Fibroblast of skin of scalp (primary cell): ENCODE measurements at regions not wholly inside any gene's neighbourhood (a gene's known extent, or its start where the extent isn't known, plus 50 kb on each side); places are given as distances from the start of the nearest gene placed in this dataset.

ENCODE experiments used
- DNase-seq: peaks from one replicate; pipeline ENCODE4 v3.0.0-alpha.2; 2013

DNA sequence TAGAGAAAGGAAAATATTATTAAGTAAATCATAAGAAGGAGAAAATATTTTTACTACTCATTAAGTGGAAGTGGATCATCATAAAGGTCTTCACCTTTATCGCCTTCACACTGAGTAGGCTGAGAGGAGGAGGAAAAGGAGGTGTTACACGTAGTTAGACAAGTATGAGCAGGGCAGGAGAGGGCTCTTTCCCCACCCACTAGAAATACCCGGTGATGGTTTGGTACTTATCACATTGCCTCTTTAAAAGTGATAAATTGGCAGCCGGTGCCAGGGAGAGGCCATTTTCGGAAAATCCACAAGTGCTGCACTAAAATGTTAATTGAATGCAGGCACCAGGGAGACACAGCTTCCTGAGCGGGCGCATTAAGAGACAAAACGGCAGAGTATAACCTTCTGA, 598.7 kb upstream of the SOX11 start:
- DNase-seq: no peak

DNA sequence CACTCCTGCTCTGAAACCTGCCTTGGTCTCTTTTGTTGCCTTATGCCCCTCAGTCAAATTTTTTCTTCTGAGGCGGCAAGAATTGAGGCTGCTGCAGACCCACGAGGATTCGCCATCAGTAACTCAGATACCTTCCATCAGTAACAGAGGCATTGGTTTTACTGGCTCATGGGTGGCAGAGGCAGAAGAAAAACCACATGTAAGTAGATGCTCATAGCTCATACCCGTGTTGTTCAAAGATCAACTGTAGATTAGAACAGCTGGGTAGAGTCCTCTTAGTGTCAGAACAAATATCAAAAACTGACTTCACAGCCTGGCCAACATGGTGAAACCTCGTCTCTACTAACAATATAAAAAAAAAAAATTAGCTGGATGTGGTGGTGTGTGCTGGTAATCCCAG, 598.0 kb upstream of the SOX11 start:
- DNase-seq: no peak

DNA sequence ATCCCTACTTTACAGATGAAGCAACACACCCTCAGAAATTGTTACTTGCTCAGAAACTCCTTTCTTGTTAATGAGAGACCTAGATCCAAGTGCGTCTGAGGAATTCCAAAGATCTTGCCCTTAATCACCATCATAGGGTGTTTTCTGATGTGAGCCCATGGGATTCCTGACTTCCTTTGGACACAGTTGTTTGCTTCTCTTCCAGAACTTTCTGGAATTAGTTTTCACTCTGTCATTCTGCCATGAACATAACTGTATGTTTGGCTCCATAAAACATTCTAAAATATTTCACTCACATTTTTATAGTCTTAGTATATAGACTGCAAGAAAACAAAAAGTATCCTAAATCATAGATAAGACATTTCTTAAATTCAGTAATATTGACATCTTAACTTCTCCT, 593.9 kb upstream of the SOX11 start:
- DNase-seq: no peak

DNA sequence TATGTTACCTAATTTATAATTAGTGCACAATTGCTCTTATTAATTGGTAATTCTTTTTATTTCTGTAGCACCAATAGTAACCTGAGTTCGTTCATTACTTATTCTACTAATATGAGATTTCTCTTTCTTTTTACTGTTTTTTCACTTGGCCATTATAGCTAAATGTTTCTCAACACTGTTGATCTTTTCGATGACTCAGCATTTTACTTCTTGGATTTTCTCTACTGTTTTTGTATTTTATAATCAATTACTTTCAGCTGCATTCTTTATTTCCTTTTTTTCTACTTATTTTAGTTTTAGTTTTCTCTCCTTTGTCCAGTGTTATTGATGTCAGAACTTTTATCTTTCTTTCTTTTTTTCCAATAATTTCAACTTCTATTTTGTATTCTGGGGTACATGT, 589.4 kb upstream of the SOX11 start:
- no peak for DNase-seq

DNA sequence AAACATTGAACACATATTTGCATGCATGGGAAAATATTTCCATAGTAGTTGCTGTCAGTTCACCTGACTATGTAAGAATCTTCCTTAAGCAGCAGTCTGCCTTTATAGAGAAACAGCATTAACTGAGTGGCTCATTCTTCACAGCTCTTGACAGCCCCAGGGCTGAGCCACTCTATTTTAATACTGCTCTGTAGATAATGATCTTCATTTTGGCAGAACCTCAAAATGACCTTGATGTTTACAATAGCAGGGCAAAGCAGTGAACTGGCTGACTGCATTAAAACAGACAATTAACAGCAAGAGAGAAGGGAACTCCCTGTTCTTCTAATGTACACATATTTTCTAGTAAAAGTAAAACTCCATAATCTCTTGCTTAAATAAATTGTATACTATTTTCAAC, 580.6 kb upstream of the SOX11 start:
- no peak for DNase-seq

DNA sequence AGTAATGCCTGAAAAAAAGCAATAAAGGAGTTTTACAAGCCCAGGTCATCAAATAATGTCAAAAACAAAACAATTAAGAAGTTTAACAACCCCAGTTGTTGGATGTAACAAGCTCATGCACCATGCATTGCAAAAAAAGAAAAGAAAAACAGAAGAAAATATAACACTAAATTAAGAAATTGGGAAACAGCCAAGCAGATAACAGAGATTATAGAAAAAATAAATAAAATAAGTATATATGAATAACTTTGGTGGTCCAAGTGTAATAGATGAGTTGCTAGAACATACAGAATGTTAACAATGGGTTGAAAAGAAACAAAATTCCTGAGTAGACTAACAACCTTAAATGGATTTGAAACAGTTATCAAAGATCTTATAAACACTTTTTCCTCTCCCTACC, 573.1 kb upstream of the SOX11 start:
- no peak for DNase-seq

DNA sequence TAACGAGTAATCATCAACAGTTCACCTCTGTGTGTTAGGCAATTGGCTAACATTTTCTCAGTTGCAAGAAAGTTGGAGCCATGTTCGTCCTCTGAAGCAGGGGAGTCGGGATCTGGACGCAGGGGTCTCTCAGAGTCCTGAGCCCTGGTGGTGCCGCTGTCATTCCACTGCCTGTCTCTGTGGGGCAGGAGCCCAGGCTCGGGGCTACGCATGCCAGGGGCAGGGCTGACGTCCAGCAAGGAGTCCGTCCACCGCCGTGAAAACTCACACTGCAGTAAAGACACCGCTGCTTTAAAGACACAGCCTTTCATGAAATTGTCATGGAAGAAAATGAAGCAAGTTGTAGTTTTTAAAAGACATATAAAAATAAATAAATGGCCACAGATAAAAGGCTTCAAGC, 571.1 kb upstream of the SOX11 start:
- no peak for DNase-seq

DNA sequence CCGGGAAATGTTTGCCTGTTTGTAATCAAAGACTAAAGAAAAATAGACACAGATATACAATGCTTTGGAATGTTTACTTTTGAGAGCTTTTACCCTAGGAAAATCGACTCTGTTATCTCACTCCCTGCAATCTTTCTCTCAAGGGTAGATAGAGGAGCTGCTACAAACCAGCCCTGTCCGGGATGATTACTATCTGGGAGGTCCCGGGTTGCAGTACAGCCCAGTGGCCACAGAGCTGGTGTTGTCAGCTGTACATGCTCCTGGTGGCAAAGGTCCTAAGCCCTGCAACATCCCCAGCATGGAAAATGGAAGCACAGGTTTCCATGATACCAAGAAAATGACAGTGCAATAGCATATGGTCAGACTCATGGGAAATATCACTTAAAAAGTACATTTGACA, 570.5 kb upstream of the SOX11 start:
- peak; percentile 3 for DNase-seq

DNA sequence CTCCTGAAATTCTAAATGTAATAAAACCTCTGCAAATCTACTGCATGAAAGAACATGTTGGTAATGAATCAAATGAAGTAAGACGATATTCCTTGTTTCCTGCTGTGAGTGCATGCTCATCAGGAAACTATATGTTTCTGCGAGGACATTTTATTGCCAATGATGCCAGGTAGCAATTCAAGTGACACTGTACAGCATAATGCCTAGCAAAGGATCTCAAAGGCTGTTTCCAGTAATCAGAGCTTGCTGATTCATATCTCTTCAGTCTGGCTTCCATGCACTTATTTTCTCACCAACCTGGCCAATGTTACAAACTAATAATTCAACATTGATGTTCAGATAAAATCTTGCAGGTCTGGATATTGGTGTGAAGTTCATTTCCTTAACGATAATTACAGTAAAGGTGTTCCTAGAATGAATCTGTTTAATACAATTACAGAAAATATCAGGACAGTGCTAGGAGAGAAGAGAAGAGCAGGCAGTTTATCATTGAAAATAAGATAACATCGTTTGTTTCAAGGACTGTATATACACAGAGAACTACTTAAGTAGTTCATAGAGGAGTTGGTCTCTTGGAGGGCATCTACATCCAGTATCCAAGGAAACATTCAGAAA, 568.5 kb upstream of the SOX11 start:
- DNase-seq: no peak

DNA sequence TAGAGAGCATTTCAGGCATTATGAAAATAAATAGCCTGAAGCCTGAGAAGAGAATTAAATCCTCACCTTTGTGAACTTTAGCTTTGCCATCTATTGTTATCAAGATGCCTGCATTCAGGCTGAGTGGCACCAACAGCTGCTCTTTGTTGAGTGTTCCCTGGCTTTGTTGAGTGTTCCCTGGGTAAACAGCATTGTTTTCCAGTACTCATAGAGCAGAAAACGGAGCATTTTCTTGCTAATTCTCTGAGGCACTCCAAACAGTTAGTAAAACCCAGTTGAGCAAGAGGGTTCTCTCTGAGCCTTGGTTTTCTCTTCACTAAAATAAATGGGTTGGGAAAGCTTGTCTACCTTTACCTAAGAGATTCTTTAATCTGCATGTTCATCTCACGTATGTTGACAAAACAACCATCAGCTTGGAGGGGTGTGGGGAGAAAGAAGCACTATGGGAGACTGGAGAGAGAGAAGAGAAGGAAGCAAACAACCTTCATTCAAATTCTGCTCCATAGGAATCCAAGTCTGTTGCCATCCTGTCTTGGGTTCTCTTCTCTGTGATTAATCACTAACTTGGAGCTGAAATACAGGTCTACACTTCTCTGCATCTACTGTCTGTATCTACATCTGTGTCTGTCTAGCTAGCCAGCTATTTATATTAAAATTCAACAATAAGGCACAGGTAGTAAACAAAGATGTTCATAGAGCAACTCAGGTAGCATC, 567.0 kb upstream of the SOX11 start:
- no peak for DNase-seq

DNA sequence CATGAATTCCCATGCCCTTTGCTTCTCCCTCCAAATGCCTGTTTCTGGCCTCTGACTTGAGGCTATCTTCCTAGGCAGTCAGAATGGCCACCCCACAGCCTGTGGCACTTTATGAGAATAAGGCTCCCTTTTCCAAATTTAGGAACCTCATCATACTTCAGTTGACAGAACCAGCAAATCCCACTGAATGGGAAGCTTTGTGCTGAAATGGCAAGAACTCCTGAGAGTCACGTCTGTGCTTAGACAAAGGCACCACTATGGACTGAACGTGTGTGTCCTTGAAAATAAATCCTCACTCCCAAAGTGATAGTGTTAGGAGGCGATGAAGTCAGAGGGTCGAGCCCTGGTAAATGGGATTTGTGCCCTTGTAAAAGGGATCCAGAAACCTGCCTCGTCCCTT, 559.9 kb upstream of the SOX11 start:
- no peak for DNase-seq

DNA sequence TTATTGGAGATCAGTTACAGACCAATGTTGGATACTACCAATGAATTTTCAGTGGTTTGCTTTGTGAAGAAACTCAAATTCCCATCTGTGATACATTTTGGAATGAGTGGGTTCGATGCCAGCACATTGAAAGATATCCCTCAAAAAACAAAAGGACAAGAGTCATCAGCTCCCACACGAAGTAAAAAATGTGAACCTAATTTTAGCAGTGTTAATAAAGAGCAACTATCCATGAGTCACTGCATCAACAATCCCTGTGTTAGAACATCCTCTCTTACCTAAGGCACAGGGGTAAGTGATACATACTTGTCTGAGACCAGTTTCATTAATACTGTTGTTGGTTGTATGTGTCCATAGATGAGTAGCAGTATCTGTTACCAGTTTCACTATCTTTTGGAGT, 551.8 kb upstream of the SOX11 start:
- peak; percentile 89 for DNase-seq

DNA sequence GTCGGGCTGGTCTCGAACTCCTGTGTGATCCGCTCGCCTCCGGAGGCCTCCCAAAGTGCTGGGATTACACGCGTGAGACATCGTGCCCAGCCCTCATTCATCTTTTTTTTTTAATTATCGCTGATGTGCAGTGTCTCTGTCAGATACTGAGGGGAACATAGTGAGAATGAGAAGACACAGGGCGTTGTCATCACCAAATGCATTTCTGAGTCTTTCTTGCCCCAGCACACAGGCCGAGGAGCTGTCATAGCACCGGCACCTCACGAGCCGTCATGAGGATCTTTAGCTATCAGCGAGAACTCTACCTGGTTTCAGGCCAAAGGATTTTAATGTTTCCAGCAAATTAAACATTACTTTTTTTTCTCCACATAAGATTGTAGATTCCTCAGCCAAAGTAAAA, 548.0 kb upstream of the SOX11 start:
- no peak for DNase-seq

DNA sequence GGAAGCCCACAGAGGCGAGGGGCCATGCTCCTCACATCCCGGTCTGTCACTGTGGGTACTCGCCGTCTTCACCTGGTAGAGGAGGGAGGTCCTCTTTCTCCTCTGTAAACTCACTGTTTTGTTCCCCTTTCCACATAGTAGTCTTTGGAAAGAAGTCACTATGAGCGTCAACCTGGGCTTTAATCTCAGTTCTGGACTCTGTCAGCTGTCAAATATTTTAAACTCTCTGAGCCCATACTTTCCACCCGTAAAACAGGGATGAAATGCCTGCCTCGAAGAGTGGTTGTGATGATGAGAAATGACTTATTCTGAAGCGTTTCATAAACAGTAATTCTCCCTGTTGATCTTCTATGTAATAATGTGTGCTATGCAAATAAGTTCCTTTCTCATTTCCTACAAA, 547.1 kb upstream of the SOX11 start:
- DNase-seq: no peak

DNA sequence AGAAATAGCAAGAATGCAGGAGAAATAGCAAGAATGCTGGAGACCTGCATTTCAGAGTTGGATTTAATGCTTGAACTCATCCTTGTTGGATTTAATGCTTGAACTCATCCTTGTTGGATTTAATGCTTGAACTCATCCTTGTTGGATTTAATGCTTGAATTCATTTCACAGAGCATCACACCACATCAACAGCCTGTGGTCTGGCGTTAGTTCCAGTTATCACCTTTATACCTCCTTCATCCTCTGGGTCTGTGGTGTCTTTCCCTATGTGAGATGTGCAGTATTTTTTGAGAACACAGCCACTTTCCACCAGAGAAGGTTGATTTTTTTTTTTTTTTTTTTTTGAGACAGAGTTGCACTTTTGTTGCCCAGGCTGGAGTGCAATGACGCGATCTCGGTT, 546.4 kb upstream of the SOX11 start:
- no peak for DNase-seq

DNA sequence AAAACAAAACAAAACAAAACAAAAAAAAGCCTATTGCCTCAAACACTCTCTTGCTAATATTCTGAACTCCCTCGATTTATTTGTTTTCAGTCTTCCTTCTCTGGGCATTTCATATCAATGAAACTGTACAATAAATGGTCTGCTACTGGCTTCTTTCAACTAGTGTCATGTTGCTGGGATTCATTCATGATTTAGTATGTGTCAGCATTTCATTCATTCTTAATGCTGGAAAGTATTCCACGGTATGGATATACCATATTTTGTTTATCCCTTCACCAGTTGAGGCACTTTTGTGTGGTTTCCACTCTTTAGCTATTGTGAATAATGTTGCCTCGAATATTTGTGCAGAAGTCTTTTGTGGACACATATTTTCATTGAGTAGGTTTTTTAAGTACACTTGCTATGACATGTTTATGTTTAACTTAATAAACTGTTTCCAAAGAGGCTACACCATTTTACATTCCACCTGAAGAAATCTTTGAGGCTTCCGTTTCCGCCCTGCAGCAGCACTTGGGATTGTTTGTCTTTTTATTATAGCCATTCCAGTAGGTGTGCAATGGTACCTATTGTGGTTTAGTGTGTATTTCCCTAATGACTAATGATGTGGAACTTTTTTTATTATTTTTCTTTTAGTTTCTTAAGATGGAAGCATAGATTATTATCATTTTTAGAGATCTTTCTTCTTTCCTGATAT, 543.6 kb upstream of the SOX11 start:
- no peak for DNase-seq

DNA sequence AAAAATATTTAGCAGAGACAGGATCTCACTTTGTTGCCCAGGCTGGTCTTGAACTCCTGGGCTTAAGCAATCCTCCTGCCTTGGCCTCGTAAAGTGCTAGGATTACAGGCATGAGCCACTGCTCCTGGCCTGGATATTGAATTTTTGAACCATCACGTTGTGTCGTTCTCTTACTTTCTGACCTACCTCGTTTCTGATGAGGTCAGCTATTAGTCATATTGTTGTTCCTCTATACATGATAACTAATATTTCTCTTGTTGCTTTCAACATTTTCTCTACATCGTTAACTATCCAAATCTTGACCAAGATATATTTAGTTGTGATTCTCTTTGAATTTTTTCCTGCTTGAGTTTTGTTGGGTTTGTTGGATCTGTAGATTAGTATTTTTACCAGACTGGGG, 541.3 kb upstream of the SOX11 start:
- no peak for DNase-seq

DNA sequence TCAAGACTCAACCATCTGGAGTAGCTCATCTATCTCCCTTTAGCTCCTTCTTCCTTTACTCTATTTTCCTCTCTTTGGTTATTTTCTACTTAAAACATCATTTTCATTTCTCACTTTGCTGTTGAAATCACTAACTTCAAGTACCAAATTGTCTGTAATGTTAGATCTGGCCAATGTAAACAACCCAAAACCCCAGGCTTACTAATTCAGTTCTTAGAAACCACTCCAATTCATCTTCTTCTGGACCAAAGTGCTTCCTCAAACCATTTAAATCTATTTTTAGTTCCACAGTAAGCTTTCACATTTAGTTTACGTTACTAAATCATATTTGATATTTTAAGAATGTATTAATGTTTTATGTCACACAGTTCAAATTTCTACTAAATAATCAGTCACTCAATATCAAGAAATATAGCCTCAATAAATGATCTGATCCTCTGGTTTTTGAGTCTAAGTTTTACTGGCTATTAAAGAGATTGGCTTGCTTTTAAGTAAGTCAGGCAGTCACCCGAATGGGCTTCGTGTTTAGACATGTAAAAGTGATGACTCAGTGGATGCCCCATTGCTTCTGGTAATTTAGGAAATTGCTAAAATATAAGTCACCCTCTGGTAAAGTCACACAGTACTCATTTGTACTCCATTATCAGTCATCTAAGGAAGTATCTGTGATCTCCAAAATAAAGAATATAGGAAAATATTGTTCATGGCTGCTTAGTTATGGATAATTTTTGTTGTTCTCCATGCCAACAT, 527.2 kb upstream of the SOX11 start:
- peak; percentile 94 for DNase-seq

DNA sequence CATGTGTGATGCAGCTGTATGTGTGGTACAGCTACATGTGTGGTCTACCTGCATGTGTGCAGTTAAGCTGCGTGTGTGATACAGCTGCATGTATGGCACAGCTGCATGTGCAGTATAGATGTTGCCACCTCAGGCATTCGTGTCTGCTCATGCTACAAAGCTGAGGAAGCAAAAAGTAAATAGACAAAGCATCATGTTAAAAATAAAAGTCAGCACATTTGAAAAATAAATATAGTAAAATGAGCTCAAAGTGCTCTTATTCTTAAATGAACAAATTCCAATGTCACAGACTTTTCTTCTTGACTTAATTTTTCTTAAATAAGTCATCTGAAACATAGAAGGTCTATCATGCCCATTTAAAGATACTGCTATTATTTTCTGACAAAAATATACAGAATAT, 519.3 kb upstream of the SOX11 start:
- DNase-seq: no peak

DNA sequence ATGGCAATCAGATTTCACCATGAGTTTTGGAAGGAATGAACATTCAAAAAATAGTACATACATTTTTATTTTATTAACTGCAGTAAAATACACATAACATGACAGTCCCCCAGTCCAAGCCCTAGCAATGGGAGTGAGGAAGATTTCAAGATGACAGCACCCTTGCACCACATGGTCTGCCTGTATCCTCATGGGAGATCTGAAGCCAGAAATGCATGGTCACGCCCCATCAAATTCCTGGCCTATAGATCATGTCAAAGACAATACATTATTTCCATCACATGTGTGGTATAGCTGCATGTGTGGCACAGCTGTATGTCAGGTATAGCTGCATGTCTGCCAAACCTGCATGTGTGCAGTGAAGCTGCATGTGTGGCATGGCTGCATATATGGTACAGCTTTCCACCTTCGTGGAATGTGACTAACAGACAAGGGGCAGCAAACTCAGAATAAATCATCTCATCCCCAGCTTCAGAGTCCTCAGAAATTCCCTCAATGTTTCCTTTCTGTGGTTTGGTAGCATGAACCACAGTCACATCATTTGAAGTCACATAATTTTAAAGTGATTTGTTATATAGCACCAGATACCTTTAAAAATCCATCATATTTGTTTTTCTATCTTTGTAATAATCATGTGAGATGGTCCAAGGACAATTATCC, 518.2 kb upstream of the SOX11 start:
- DNase-seq: peak; percentile 54

DNA sequence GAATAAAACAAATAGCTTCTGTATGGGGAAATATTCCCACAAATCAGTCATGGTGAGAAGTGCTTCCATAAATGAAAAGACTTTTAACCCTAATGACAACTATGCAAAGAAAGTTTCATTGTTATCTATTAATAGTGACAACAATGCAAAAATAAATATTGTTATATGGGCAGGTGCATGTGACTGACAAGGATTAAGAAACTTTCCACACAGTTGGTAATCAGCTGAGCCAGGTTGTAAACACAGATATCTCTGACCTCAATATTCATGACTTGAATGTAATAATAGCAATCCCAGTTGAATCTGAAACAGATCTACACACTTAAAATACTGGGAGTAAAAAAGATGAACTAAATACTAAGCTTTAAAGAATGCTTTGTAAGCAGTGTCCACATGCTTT, 517.0 kb upstream of the SOX11 start:
- DNase-seq: no peak

DNA sequence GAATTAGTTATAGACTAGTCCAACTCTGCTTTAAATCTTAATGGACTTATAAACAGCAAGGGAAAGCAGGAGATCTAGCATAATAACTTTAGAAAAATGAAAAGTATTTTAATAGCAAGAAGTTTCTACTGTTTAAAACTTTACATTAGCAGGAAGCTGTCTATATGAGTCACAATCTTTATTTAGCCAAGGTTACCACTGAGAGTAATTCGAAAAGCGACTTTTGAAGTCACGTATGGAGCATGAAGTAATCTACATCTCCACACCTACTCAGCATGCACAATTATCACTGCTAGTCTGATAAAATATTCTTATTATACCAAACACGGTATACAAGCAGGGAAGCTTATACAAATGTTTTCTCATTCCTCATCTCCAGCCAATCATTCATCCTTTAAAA, 515.4 kb upstream of the SOX11 start:
- DNase-seq: peak; percentile 55

DNA sequence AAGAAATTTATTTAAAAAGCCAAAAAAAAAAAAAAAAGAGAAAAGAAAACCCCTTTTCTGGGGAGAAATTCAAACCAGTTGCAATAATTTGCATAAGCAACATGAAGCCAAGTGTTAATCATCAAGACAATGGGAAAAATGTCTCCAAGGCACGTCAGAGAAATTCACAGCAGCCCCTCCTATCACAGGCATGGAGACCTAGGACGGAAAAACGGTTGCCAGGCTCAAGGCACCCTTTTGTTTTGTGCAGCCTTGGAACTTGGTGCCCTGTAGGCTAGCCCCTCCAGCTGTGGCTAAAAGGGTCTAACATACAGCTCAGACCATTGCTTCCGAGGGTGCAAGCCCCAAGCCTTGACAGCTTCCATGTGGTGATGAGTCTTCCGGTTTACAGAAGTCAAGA, 509.2 kb upstream of the SOX11 start:
- no peak for DNase-seq
